ENCODE measurements at regions not wholly inside any gene's neighbourhood (a gene's known extent, or its start where the extent isn't known, plus 50 kb on each side); places are given as distances from the start of the nearest gene placed in this dataset.

DNA sequence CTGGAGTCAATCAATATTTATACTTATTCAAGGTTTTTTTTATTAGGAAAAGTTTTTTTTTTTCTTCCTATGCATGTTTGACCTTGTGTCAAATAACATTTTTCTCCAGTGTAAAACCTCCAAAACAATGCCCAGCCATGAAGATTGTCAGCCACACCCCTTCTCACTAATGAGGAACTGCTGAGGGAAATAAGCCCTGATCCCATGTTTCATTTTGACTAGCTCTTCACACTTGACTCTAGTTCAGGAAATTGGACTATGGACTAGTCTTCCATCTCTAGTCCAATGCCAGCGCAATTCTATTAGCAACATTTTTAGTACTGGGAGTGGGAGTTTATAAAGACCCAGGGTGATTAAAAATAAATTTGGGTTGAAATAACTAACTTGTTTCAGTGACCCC is 275.6 kb upstream of the CXCR4 start:
- Histone ChIP-seq H3K4me1 (ENCODE audit: control insufficient read depth, insufficient read depth, low read length) (no peaks in the 10 kb centered on the region), H3K27ac (ENCODE audit: low read length) (no peak overlapping the region), H3K9me3 (ENCODE audit: control insufficient read depth, insufficient read depth, low read depth, low read length) (no peaks in the 10 kb centered on the region), H3K27me3 (ENCODE audit: control insufficient read depth, insufficient read depth, low read length) (peaks cover 6% of the 10 kb centered on the region), H3K4me3 (ENCODE audit: low read depth in 2 of 2, low read length in 2 of 2) (no peak overlapping the region), H3K36me3 (ENCODE audit: control insufficient read depth, insufficient read depth, low read length) (no peaks in the 10 kb centered on the region)
- intact Hi-C loops (cut with micrococcal nuclease; ENCODE audit: unreplicated experiment): no loop called here
- in situ Hi-C loops (cut with HindIII; ENCODE audit: low pct_unique_long_range_greater_than_20kb, low sequenced_read_pairs): no loop called here
- DNase-seq (ENCODE audit: low read depth, low spot score): no peak
- BruUV-seq (replicated peaks): no TSS peak
- no peak for ATAC-seq
- ChIA-PET CTCF (no interaction called here), POLR2A (no interaction called here)
- TF ChIP-seq SIN3A (IDR thresholded peaks at IDR 0.05; ENCODE audit: borderline replicate concordance, insufficient read depth, low read depth, low read length) (no peak), POLR2AphosphoS5 (IDR thresholded peaks at IDR 0.05; ENCODE audit: low read depth, low read length) (no peak), CTCF (IDR thresholded peaks at IDR 0.05) (no peak), TCF7L2 (IDR thresholded peaks at IDR 0.05; ENCODE audit: low read depth, low read length) (no peak)
- TF ChIP-seq, protein P1, sequence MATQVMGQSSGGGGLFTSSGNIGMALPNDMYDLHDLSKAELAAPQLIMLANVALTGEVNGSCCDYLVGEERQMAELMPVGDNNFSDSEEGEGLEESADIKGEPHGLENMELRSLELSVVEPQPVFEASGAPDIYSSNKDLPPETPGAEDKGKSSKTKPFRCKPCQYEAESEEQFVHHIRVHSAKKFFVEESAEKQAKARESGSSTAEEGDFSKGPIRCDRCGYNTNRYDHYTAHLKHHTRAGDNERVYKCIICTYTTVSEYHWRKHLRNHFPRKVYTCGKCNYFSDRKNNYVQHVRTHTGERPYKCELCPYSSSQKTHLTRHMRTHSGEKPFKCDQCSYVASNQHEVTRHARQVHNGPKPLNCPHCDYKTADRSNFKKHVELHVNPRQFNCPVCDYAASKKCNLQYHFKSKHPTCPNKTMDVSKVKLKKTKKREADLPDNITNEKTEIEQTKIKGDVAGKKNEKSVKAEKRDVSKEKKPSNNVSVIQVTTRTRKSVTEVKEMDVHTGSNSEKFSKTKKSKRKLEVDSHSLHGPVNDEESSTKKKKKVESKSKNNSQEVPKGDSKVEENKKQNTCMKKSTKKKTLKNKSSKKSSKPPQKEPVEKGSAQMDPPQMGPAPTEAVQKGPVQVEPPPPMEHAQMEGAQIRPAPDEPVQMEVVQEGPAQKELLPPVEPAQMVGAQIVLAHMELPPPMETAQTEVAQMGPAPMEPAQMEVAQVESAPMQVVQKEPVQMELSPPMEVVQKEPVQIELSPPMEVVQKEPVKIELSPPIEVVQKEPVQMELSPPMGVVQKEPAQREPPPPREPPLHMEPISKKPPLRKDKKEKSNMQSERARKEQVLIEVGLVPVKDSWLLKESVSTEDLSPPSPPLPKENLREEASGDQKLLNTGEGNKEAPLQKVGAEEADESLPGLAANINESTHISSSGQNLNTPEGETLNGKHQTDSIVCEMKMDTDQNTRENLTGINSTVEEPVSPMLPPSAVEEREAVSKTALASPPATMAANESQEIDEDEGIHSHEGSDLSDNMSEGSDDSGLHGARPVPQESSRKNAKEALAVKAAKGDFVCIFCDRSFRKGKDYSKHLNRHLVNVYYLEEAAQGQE (IDR thresholded peaks at IDR 0.05; ENCODE audit: insufficient read depth in 1 of 2, low read depth in 2 of 2, low read length in 1 of 2): no peak

DNA sequence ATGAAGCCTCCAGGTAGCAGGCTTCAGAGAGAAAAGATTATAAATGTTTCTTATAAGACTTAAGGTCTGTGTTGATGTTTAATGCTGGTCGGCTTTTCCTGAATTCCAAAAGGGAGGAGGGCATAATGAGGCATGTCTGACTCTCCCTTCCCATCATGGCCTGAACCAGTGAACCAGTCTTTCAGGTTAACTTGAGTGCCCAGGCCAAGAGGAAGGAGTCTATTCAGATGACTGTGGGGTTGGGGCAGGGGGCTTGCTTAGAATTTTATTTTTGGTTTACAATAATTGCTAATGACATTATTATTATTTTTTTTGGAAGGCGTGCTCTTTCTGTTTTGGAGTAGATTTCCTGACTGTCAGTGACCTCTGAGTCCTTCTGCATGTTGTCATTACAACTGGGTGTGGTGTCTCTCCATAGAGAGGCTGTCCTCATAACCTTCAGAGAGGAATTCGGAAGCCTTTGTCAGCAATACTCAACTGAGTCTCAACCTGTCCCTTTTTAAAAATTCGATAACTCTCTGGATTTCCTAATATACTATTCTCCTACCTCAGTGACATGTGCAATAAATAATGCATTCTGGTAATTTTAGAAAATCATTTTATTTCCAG is 275.1 kb upstream of the CXCR4 start:
- in situ Hi-C loops (cut with HindIII; ENCODE audit: low pct_unique_long_range_greater_than_20kb, low sequenced_read_pairs) (no loop called here), intact Hi-C loops (cut with micrococcal nuclease; ENCODE audit: unreplicated experiment) (no loop called here)
- ChIA-PET CTCF (no interaction called here), POLR2A (no interaction called here)
- H3K4me3 ChIP-seq (ENCODE audit: low read depth in 2 of 2, low read length in 2 of 2): no peak overlapping the region
- no peaks in the 10 kb centered on the region for H3K36me3 ChIP-seq (ENCODE audit: control insufficient read depth, insufficient read depth, low read length)
- ATAC-seq: no peak
- H3K27me3 ChIP-seq (ENCODE audit: control insufficient read depth, insufficient read depth, low read length): peaks cover 6% of the 10 kb centered on the region
- H3K9me3 ChIP-seq (ENCODE audit: control insufficient read depth, insufficient read depth, low read depth, low read length): no peaks in the 10 kb centered on the region
- TF ChIP-seq, protein P1 (IDR thresholded peaks at IDR 0.05; ENCODE audit: insufficient read depth in 1 of 2, low read depth in 2 of 2, low read length in 1 of 2): no peak
- TF ChIP-seq POLR2AphosphoS5 (IDR thresholded peaks at IDR 0.05; ENCODE audit: low read depth, low read length) (no peak), CTCF (IDR thresholded peaks at IDR 0.05) (no peak), TCF7L2 (IDR thresholded peaks at IDR 0.05; ENCODE audit: low read depth, low read length) (no peak), SIN3A (IDR thresholded peaks at IDR 0.05; ENCODE audit: borderline replicate concordance, insufficient read depth, low read depth, low read length) (no peak)
- DNase-seq (ENCODE audit: low read depth, low spot score): no peak
- no peak overlapping the region for H3K27ac ChIP-seq (ENCODE audit: low read length)
- no TSS peak for BruUV-seq (replicated peaks)
- H3K4me1 ChIP-seq (ENCODE audit: control insufficient read depth, insufficient read depth, low read length): no peaks in the 10 kb centered on the region
